Suppressor macrophage (primary cell): ENCODE measurements at regions not wholly inside any gene's neighbourhood (a gene's known extent, or its start where the extent isn't known, plus 50 kb on each side); places are given as distances from the start of the nearest gene placed in this dataset.
"Not testable (repeated sequence)": the region's sequence is repeated elsewhere in the genome, so short reads cannot be mapped to it uniquely, and the experiment has no call there.

Experiments used
- DNase-seq, 4 experiments: peaks; one replicate each; pipeline ENCODE4 v3.0.0-alpha.2; 2020 to 2022

- DNase-seq, result peak in 3 of 4 experiments; percentile 1 to 29 (median 19)
Observed at GRCh38 chr6:71727632-71728294, 158.6 kb upstream of the RIMS1 start.

- no peak for DNase-seq
Observed at GRCh38 chr6:71730284-71730683, 156.1 kb upstream of the RIMS1 start.

- DNase-seq, result no peak
Observed at GRCh38 chr6:71733970-71734899, 152.1 kb upstream of the RIMS1 start.

GRCh38 chr6:71737953-71738352, 148.4 kb upstream of the RIMS1 start:
- no peak for DNase-seq

GRCh38 chr6:71745525-71745924, 140.8 kb upstream of the RIMS1 start:
- no peak for DNase-seq

GRCh38 chr6:71766146-71766760, 120.1 kb upstream of the RIMS1 start:
- no peak for DNase-seq

GRCh38 chr6:71766796-71767195, 119.6 kb upstream of the RIMS1 start:
- DNase-seq, result no peak

- DNase-seq, result no peak
Observed at GRCh38 chr6:71768356-71768755, 118.0 kb upstream of the RIMS1 start.

GRCh38 chr6:71808865-71809264, 77.5 kb upstream of the RIMS1 start:
- DNase-seq, result no peak

- no peak for DNase-seq
Observed at GRCh38 chr6:71810880-71811279, 75.5 kb upstream of the RIMS1 start.

GRCh38 chr6:71822625-71823024, 63.7 kb upstream of the RIMS1 start:
- DNase-seq, result no peak

- DNase-seq, result not testable (repeated sequence)
Observed at GRCh38 chr6:71832110-71832764, 54.1 kb upstream of the RIMS1 start.
